Stimulated activated CD4-positive, alpha-beta T cell treated with anti-CD3 and anti-CD28 coated beads, Interleukin-1b, Interleukin-23, amount 100 ng/mL, for 1 hour (primary cell): ENCODE measurements at regions not wholly inside any gene's neighbourhood (a gene's known extent, or its start where the extent isn't known, plus 50 kb on each side); places are given as distances from the start of the nearest gene placed in this dataset.

ENCODE experiments used
- DNase-seq, 2 donors: peaks; one replicate each; pipeline ENCODE4 v3.0.0-alpha.2; 2020; ENCODE audit warnings: low read depth in 2 of 2

- no peak for DNase-seq
Observed at GRCh38 chr5:2696156-2696807, 55.2 kb downstream of the IRX2 start.

- no peak for DNase-seq
Observed at GRCh38 chr5:2695200-2695891, 56.1 kb downstream of the IRX2 start.

GRCh38 chr5:2691530-2691929, 59.9 kb downstream of the IRX2 start:
- no peak for DNase-seq

GRCh38 chr5:2690293-2690692, 61.2 kb downstream of the IRX2 start:
- DNase-seq: no peak

- no peak for DNase-seq
Observed at GRCh38 chr5:2688586-2688985, 62.9 kb downstream of the IRX2 start.

- no peak for DNase-seq
Observed at GRCh38 chr5:2687746-2688145, 63.7 kb downstream of the IRX2 start.

- DNase-seq: no peak
Observed at GRCh38 chr5:2686321-2687124, 65.0 kb downstream of the IRX2 start.

GRCh38 chr5:2685651-2686272, 65.7 kb downstream of the IRX2 start:
- DNase-seq: no peak

GRCh38 chr5:2684606-2685005, 66.9 kb downstream of the IRX2 start:
- no peak for DNase-seq

GRCh38 chr5:2683720-2684119, 67.8 kb downstream of the IRX2 start:
- DNase-seq: no peak

- no peak for DNase-seq
Observed at GRCh38 chr5:2681476-2681875, 70.0 kb downstream of the IRX2 start.

- no peak for DNase-seq
Observed at GRCh38 chr5:2680979-2681378, 70.5 kb downstream of the IRX2 start.

- no peak for DNase-seq
Observed at GRCh38 chr5:2677689-2678088, 73.8 kb downstream of the IRX2 start.

GRCh38 chr5:2675548-2675947, 75.9 kb downstream of the IRX2 start:
- no peak for DNase-seq

- DNase-seq: no peak
Observed at GRCh38 chr5:2674456-2674855, 77.0 kb downstream of the IRX2 start.

GRCh38 chr5:2670940-2671339, 80.5 kb downstream of the IRX2 start:
- DNase-seq: no peak

GRCh38 chr5:2669913-2670312, 81.6 kb downstream of the IRX2 start:
- no peak for DNase-seq

- DNase-seq: no peak
Observed at GRCh38 chr5:2669259-2669658, 82.2 kb downstream of the IRX2 start.

GRCh38 chr5:2666081-2666480, 85.4 kb downstream of the IRX2 start:
- no peak for DNase-seq

- DNase-seq: no peak
Observed at GRCh38 chr5:2663489-2663888, 88.0 kb downstream of the IRX2 start.

GRCh38 chr5:2660315-2660714, 91.2 kb downstream of the IRX2 start:
- no peak for DNase-seq

- no peak for DNase-seq
Observed at GRCh38 chr5:2658881-2659470, 92.5 kb downstream of the IRX2 start.
